Ovary (tissue), 3 donors: ENCODE measurements at regions not wholly inside any gene's neighbourhood (a gene's known extent, or its start where the extent isn't known, plus 50 kb on each side); places are given as distances from the start of the nearest gene placed in this dataset.

Experiments used
- CTCF ChIP-seq, 3 donors: fragments of 450-650 bp in 2 of 3; fragments of 200-600 bp in 1 of 3; IDR thresholded peaks; one replicate each; pipeline versions ENCODE4 v1.5.1 to v1.8.0; 2016 to 2022; ENCODE audit warnings: antibody characterized with exemption in 3 of 3, mild to moderate bottlenecking in 1 of 3
- EP300 ChIP-seq: sonication (generic); formaldehyde crosslinking; IDR thresholded peaks from one replicate; pipeline ENCODE4 v1.6.1; 2017; ENCODE audit warnings: antibody characterized with exemption
- POLR2A ChIP-seq: fragments of 450-650 bp; IDR thresholded peaks from one replicate; pipeline ENCODE4 v1.6.1; 2017; ENCODE audit warnings: antibody characterized with exemption, mild to moderate bottlenecking, moderate library complexity
- donor health status: DM: no; HTN: no; CAD: no.

- TF ChIP-seq CTCF (IDR thresholded peaks at IDR 0.05) (no peak), POLR2A (no peak), EP300 (no peak)
Observed at GRCh38 chr16:5361322-5361721, 263.7 kb upstream of the EEF2KMT start.
